T-helper 1 cell treated with Interleukin-12 subunit alpha and Interleukin-12 subunit beta and Interleukin-4 antibody, amounts not matched to agents 30 μg/mL and 1 μg/mL, for 36 hours (primary cell): ENCODE measurements at regions not wholly inside any gene's neighbourhood (a gene's known extent, or its start where the extent isn't known, plus 50 kb on each side); places are given as distances from the start of the nearest gene placed in this dataset.

Experiments
- H3K27ac Mint-ChIP-seq: one replicate; pipeline ENCODE4 v1.8.0; 2021; ENCODE audit warnings: mild to moderate bottlenecking, mixed read lengths
- H3K27me3 Mint-ChIP-seq: one replicate; pipeline ENCODE4 v1.8.0; 2021; ENCODE audit warnings: low read depth, mixed read lengths
- H3K36me3 Mint-ChIP-seq: one replicate; pipeline ENCODE4 v1.8.0; 2021; ENCODE audit warnings: low read depth, mixed read lengths
- H3K4me1 Mint-ChIP-seq: one replicate; pipeline ENCODE4 v1.8.0; 2021; ENCODE audit warnings: low read depth, mixed read lengths
- H3K4me3 Mint-ChIP-seq: one replicate; pipeline ENCODE4 v1.8.0; 2021; ENCODE audit warnings: mild to moderate bottlenecking, moderate library complexity, mixed read lengths
- H3K9me3 Mint-ChIP-seq: one replicate; pipeline ENCODE4 v1.8.0; 2021; ENCODE audit warnings: mixed read lengths

GRCh38 chr11:8779732-8780131, 97.1 kb downstream of the RPL27A start:
- no peak overlapping the region for H3K27ac Mint-ChIP-seq
- no peaks in the 10 kb centered on the region for H3K36me3 Mint-ChIP-seq
- H3K4me1 Mint-ChIP-seq = no peaks in the 10 kb centered on the region
- H3K9me3 Mint-ChIP-seq = no peaks in the 10 kb centered on the region
- H3K4me3 Mint-ChIP-seq = no peak overlapping the region
- H3K27me3 Mint-ChIP-seq = peaks cover 23% of the 10 kb centered on the region

DNA sequence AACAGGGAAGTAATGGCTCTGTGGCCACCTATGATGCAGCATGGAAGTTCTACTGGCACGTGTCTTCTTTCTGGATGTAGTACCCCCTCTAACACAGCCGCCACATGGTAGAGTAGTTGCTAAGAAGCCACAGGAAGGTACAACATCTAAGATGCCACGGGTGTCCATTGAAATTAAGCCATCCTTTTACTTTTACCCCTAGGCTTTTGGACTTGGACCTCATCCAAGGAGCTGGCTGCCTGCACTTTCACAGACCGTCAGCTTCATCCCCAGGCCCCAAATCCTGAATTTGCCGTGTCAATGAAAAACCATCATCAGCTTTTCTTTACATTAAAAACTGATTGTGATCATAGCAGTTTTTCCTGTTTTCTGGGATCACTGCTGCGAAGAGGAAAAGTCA, 102.4 kb downstream of the RPL27A start:
- Mint-ChIP-seq H3K27me3 (peaks cover 23% of the 10 kb centered on the region), H3K4me3 (no peak overlapping the region), H3K27ac (no peak overlapping the region)

GRCh38 chr11:8785457-8785856, 102.9 kb downstream of the RPL27A start:
- Mint-ChIP-seq H3K4me3 (no peak overlapping the region), H3K4me1 (no peaks in the 10 kb centered on the region), H3K36me3 (no peaks in the 10 kb centered on the region)

More for the DNA sequence above, 102.4 kb downstream of the RPL27A start:
- Mint-ChIP-seq H3K36me3 (no peaks in the 10 kb centered on the region), H3K9me3 (no peaks in the 10 kb centered on the region), H3K4me1 (no peaks in the 10 kb centered on the region)

DNA sequence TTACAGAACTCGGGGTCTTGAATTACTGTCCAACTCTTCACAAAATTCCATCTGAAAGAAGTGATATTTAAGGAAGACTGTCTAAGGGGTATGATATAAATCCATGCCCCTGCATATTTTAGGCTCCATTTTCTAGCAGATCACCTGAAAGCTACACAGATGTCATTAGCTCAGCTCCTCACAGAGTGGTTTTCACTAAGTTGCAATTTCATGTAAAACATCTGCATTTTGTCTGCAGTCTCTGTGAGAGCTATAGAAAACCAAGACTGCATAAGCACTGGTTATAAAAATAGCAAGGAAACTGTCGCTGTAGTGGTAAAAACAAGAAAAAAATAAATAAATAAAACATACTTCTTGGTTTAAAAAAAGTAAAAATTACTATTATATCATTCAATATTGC, 103.4 kb downstream of the RPL27A start:
- peaks cover 14% of the 10 kb centered on the region for H3K27me3 Mint-ChIP-seq
- H3K36me3 Mint-ChIP-seq = no peaks in the 10 kb centered on the region
- H3K9me3 Mint-ChIP-seq = no peaks in the 10 kb centered on the region
- no peaks in the 10 kb centered on the region for H3K4me1 Mint-ChIP-seq
- H3K4me3 Mint-ChIP-seq = no peak overlapping the region
- H3K27ac Mint-ChIP-seq = no peak overlapping the region

More at GRCh38 chr11:8785457-8785856, 102.9 kb downstream of the RPL27A start:
- H3K27me3 Mint-ChIP-seq = peaks cover 20% of the 10 kb centered on the region
- no peaks in the 10 kb centered on the region for H3K9me3 Mint-ChIP-seq
- H3K27ac Mint-ChIP-seq = no peak overlapping the region

DNA sequence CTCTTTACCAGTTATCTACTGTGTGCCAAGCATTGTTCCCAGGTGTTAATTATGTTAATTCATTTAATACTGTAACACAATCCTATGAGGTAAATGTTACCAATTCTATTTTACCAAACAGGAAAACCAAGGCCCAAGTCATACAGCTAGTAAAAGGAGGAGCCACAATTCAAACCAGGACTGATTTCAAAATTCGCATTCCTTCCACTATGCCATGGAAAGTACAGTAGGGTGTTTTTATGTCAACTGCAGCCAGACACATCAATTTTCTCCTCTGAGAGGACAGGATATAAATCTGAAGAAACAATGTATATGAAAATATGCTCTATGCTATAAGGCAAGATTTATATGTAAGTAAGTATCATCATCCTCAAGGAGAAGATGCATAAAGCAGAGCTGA, 104.3 kb downstream of the RPL27A start:
- H3K27ac Mint-ChIP-seq = no peak overlapping the region
- peaks cover 8% of the 10 kb centered on the region for H3K27me3 Mint-ChIP-seq
- no peaks in the 10 kb centered on the region for H3K4me1 Mint-ChIP-seq
- no peaks in the 10 kb centered on the region for H3K36me3 Mint-ChIP-seq
- no peak overlapping the region for H3K4me3 Mint-ChIP-seq
- H3K9me3 Mint-ChIP-seq = no peaks in the 10 kb centered on the region

DNA sequence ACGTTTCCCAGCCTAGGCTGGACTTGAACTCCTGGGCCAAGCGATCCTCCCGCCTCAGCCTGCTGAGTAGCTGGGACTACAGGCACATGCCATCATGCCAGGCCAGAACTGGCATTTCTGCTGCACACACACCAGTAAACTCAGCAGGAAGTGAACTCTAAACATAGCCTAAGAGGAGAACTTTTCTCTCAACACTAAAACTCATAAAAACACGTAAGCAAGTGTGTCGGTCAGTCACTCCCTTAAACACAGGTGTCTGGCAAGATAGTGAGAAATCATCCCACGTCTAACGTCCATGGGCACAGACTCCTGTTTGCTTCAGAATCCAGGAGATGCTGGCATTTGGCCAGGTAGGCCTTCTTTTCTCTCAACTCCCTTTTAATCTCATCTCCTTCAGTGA, 104.8 kb downstream of the RPL27A start:
- H3K4me3 Mint-ChIP-seq = no peak overlapping the region
- no peaks in the 10 kb centered on the region for H3K4me1 Mint-ChIP-seq
- H3K27ac Mint-ChIP-seq = no peak overlapping the region
- H3K9me3 Mint-ChIP-seq = no peaks in the 10 kb centered on the region
- no peaks in the 10 kb centered on the region for H3K36me3 Mint-ChIP-seq
- H3K27me3 Mint-ChIP-seq = peaks cover 11% of the 10 kb centered on the region

- Mint-ChIP-seq H3K4me3 (no peak overlapping the region), H3K36me3 (no peaks in the 10 kb centered on the region), H3K4me1 (no peaks in the 10 kb centered on the region), H3K27ac (no peak overlapping the region), H3K27me3 (peaks cover 8% of the 10 kb centered on the region), H3K9me3 (no peaks in the 10 kb centered on the region)
Observed at GRCh38 chr11:8788616-8789015, 106.0 kb downstream of the RPL27A start.

DNA sequence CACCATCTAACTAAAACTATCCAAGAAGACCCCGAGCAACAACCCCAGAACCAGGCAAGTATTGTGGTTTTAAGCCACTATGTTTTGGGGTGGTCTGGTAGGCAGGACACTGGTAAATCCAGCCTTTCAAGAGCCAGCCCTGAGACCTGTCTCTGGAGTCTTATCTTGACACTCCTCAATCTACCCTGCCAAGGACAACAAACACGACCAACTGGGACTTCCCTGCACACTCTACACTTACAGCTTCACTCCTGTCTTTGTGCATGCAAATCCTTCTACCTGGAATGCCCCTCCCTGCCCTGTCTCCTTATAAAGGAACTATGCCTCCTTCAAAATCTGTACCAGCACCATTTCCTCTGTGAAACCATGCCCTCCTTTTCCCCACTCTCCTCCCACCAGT, 107.3 kb downstream of the RPL27A start:
- Mint-ChIP-seq H3K9me3 (no peaks in the 10 kb centered on the region), H3K36me3 (no peaks in the 10 kb centered on the region), H3K4me3 (no peak overlapping the region), H3K27me3 (peaks cover 6% of the 10 kb centered on the region), H3K27ac (no peak overlapping the region), H3K4me1 (no peaks in the 10 kb centered on the region)

GRCh38 chr11:8790968-8791367, 108.4 kb downstream of the RPL27A start:
- no peaks in the 10 kb centered on the region for H3K4me1 Mint-ChIP-seq
- no peak overlapping the region for H3K4me3 Mint-ChIP-seq
- no peaks in the 10 kb centered on the region for H3K36me3 Mint-ChIP-seq
- no peak overlapping the region for H3K27ac Mint-ChIP-seq
- peaks cover 12% of the 10 kb centered on the region for H3K27me3 Mint-ChIP-seq
- H3K9me3 Mint-ChIP-seq = no peaks in the 10 kb centered on the region

GRCh38 chr11:8792710-8793109, 110.1 kb downstream of the RPL27A start:
- H3K27ac Mint-ChIP-seq = no peak overlapping the region
- no peaks in the 10 kb centered on the region for H3K9me3 Mint-ChIP-seq
- no peaks in the 10 kb centered on the region for H3K36me3 Mint-ChIP-seq
- H3K27me3 Mint-ChIP-seq = peaks cover 21% of the 10 kb centered on the region
- no peaks in the 10 kb centered on the region for H3K4me1 Mint-ChIP-seq
- H3K4me3 Mint-ChIP-seq = no peak overlapping the region

DNA sequence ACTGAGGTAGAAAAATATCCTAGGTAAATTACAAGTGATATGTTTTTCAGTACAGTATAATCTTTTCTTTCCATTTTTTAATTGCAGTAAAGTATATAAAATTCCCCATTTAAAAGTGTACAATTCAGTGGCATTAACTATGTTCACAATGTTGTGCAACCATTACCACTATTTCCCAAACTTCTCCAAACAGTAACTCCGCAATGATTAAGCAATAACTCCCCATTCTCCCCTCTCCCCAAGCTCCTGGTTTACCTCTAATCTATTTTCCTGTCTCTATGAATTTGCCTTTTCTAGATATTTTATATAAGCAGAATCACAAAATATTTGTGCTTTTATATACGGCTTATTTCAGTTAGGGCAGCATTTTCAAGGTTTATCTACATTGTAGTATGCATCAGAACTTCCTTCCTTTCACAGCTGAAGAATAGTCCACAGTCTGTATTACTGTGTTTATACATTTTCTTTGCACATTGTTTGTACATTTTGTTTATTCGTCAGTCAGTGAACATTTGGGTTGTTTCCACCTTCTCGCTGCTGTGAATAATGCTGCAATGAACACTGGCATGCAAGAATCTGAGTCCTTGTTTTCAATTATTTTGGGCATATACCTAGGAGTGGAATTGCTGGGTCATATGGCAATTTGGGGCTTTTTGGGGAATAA, 110.7 kb downstream of the RPL27A start:
- H3K27me3 Mint-ChIP-seq = peaks cover 26% of the 10 kb centered on the region
- no peak overlapping the region for H3K4me3 Mint-ChIP-seq
- H3K36me3 Mint-ChIP-seq = no peaks in the 10 kb centered on the region
- no peaks in the 10 kb centered on the region for H3K4me1 Mint-ChIP-seq
- no peaks in the 10 kb centered on the region for H3K9me3 Mint-ChIP-seq
- H3K27ac Mint-ChIP-seq = no peak overlapping the region

GRCh38 chr11:8794126-8794525, 111.5 kb downstream of the RPL27A start:
- Mint-ChIP-seq H3K36me3 (no peaks in the 10 kb centered on the region), H3K9me3 (no peaks in the 10 kb centered on the region), H3K27me3 (peaks cover 26% of the 10 kb centered on the region), H3K4me1 (no peaks in the 10 kb centered on the region), H3K27ac (no peak overlapping the region), H3K4me3 (no peak overlapping the region)

- Mint-ChIP-seq H3K36me3 (no peaks in the 10 kb centered on the region), H3K27ac (no peak overlapping the region), H3K9me3 (no peaks in the 10 kb centered on the region), H3K4me3 (no peak overlapping the region), H3K4me1 (no peaks in the 10 kb centered on the region), H3K27me3 (peaks cover 26% of the 10 kb centered on the region)
Observed at GRCh38 chr11:8794677-8795103, 112.1 kb downstream of the RPL27A start.

DNA sequence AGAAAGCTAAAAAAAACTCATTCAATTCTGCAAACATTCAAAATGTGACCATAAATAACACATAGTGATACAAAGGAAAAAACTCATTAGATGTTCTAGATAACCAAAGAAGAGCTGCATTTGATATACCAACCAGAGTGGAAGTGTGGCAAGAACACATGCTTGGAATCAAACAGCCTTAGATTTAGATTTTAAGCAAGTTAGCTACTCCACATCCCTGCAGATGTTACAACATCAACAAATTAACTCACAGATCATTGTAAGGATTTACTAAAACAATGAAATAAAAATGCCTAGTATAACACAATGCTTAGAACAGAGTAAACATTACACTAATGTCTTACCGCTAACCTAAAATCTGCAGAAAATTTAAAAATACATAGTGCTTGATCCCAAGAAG, 114.0 kb upstream of the AKIP1 start:
- no peaks in the 10 kb centered on the region for H3K9me3 Mint-ChIP-seq
- H3K36me3 Mint-ChIP-seq = no peaks in the 10 kb centered on the region
- H3K4me1 Mint-ChIP-seq = no peaks in the 10 kb centered on the region
- H3K4me3 Mint-ChIP-seq = no peak overlapping the region
- no peak overlapping the region for H3K27ac Mint-ChIP-seq
- peaks cover 26% of the 10 kb centered on the region for H3K27me3 Mint-ChIP-seq

DNA sequence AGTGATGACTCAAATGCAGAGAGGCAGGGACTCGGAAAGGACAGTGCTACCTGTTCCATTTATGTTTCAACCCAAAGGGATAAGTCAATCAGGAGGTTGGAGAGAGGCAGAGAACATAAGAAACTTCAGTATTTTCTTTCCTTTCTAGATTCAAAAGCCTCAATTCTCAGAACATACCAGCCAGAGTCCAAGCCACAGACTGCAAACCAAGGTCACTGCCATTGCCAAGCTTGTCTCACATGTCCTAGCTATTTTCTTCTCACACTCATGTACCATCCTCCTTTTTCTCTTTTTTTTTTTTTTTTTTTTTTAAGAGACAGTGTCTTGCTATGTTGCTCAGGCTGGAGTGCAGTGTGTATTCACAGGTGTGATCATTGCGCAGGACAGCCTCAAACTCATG, 111.7 kb upstream of the AKIP1 start:
- H3K27me3 Mint-ChIP-seq = peaks cover 20% of the 10 kb centered on the region
- H3K4me1 Mint-ChIP-seq = no peaks in the 10 kb centered on the region
- H3K36me3 Mint-ChIP-seq = no peaks in the 10 kb centered on the region
- no peaks in the 10 kb centered on the region for H3K9me3 Mint-ChIP-seq
- H3K27ac Mint-ChIP-seq = no peak overlapping the region
- no peak overlapping the region for H3K4me3 Mint-ChIP-seq
